Spinal cord (tissue), 9 donors: ENCODE measurements at regions not wholly inside any gene's neighbourhood (a gene's known extent, or its start where the extent isn't known, plus 50 kb on each side); places are given as distances from the start of the nearest gene placed in this dataset.
"Not testable (repeated sequence)": the region's sequence is repeated elsewhere in the genome, so short reads cannot be mapped to it uniquely, and the experiment has no call there.

Source experiments
- DNase-seq, 6 donors: peaks; one replicate each; pipeline versions ENCODE4 v3.0.0 to v3.0.0-alpha.2; 2013 to 2015; ENCODE audit warnings: low spot score in 6 of 6, low read depth in 4 of 6
- H3K27ac ChIP-seq: one replicate; pipeline ENCODE4 v1.5.1; 2013; ENCODE audit warnings: low read depth, low read length, control low read depth
- H3K27me3 ChIP-seq: one replicate; pipeline ENCODE4 v1.6.1; 2013; ENCODE audit warnings: low read length; ENCODE audit not compliant: control insufficient read depth, insufficient read depth
- H3K36me3 ChIP-seq: one replicate; pipeline ENCODE4 v1.6.1; 2013; ENCODE audit warnings: low read length; ENCODE audit not compliant: control insufficient read depth, insufficient read depth
- H3K4me1 ChIP-seq: one replicate; pipeline ENCODE4 v1.6.1; 2013; ENCODE audit warnings: low read length; ENCODE audit not compliant: control insufficient read depth, insufficient read depth
- H3K4me3 ChIP-seq: one replicate; pipeline ENCODE4 v1.5.1; 2013; ENCODE audit warnings: low read depth, low read length, control low read depth
- H3K9me3 ChIP-seq: one replicate; pipeline ENCODE4 v1.6.1; 2013; ENCODE audit warnings: low read length; ENCODE audit not compliant: control insufficient read depth, insufficient read depth
- WGBS: methylation state at CpG from one replicate; pipeline ENCODE4 v1.1.5; 2013; ENCODE audit warnings: missing lambda C conversion rate; ENCODE audit not compliant: insufficient coverage; 5-methylcytosine and 5-hydroxymethylcytosine counted together
- donor health status: healthy.

DNA sequence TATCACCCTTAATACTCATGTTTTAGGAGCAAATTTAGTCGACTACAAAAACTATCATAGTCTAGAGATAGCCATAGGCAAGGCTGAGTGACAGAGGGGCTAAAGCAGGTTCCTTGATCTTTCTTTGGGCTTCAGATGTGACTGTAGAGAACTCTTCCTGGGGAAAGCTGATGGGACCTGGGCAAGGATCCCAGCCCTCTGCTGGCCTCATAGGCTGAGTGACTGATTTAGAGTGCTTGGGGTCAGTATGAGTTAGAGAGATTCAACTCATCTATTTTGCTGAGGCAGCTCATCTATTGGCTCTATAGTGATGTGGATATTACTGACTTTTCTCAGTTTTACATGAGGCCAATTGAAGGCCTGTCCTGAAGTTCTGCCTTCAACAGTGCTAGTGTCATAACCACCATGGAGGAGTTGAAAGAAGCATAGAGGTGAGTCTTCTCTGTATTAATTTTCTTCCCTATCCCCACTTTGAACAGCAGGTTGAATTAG, 81.6 kb downstream of the SAMD9 start:
- H3K4me1 ChIP-seq = peaks cover 6% of the 10 kb centered on the region
- H3K27ac ChIP-seq = no peak overlapping the region
- no peaks in the 10 kb centered on the region for H3K36me3 ChIP-seq
- no peak overlapping the region for H3K4me3 ChIP-seq
- H3K9me3 ChIP-seq = peaks cover 3% of the 10 kb centered on the region
- no peaks in the 10 kb centered on the region for H3K27me3 ChIP-seq
- WGBS = no CpG with 5 or more reads among the region's 1 CpG
- DNase-seq = no peak

DNA sequence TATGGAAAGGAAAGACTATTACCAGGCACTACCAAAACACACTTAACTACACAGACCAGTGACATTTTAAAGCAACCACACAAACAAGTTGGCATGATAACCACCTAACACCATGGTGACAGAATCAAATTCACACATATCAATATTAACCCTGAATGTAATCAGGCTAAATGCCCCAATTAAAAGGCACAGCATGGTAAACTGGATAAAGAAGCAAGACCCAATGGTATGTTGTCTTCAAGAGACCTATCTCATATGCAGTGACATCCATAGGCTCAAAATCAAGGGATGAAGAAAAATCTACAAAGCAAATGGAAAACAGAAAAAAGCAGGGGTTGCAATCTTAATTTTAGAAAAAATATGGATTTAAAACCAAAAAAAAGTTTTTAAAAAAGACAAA, 86.0 kb downstream of the SAMD9 start:
- H3K4me1 ChIP-seq = no peaks in the 10 kb centered on the region
- H3K4me3 ChIP-seq = no peak overlapping the region
- peaks cover 3% of the 10 kb centered on the region for H3K9me3 ChIP-seq
- no peak for DNase-seq
- H3K27me3 ChIP-seq = no peaks in the 10 kb centered on the region
- no peak overlapping the region for H3K27ac ChIP-seq
- no peaks in the 10 kb centered on the region for H3K36me3 ChIP-seq

DNA sequence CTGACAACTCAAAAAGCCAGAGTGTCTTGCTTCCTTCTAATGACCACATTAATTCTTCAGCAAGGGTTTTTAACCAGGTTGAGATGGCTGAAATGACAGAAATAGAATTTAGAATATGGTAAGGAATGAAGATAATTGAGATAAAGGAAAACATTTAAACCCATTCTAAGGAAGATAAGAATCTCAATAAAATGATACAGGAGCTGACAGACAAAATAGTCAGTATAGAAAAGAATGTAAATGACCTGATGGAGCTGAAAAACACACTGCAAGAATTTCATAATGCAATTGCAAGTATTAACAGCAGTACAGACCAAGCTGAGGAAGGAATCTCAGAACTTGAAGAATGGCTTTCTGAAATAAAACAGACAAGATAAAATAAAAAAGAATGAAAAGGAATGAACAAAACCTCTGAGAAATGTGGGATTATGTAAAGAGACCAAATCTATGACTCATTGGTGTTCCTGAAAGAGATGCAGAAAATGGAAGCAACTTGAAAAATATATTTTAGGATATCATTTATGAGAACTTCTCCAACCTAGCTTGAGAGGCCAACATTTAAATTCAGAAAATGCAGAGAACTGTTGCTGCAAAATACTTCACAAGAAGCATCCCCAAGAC, 87.1 kb downstream of the SAMD9 start:
- Histone ChIP-seq H3K4me3 (no peak overlapping the region), H3K36me3 (no peaks in the 10 kb centered on the region), H3K9me3 (peaks cover 3% of the 10 kb centered on the region), H3K27ac (no peak overlapping the region), H3K4me1 (no peaks in the 10 kb centered on the region), H3K27me3 (no peaks in the 10 kb centered on the region)
- DNase-seq = no peak

DNA sequence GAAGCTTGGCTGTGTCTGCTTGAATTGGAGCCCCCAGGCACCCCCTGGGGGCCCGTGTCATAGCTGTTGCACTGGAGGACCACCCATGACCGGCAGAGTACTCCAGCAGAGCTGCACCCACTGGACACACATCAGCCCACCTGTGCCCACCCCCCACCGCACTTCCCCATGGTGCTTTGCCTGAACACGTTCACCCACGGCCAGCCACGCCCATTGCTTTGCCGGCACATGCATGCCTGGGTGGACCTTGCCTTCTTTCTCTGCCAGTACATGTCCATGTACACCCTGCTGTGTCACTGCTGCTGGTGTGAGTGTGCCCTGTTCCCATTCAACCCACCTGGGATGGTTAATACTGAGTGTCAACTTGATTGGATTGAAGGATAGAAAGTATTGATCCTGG, 88.7 kb downstream of the SAMD9 start:
- no peak overlapping the region for H3K27ac ChIP-seq
- H3K4me1 ChIP-seq = no peaks in the 10 kb centered on the region
- no peaks in the 10 kb centered on the region for H3K36me3 ChIP-seq
- peaks cover 3% of the 10 kb centered on the region for H3K9me3 ChIP-seq
- H3K4me3 ChIP-seq = no peak overlapping the region
- 78% methylated on average over 7 of the region's 7 CpGs for WGBS
- H3K27me3 ChIP-seq = no peaks in the 10 kb centered on the region
- DNase-seq = no peak

DNA sequence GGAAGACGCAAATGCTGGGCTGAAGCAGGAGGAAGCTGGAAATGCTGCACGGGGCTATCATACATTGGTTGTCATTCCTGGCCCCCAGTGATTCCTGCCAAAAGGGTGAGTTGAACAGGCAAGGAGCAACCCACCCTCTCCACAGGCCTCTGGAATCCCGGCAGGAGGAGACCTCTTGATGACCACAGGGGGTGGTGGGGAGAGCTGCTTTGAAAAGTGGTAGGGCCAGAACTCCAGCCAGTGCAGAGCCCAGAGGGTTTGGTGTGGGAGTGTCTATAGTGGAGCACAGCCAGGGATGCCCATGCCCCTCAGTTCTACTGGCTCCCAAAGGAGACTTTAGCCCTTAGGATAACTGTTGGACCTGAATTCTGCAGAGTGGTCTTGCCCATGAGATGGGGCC, 89.2 kb downstream of the SAMD9 start:
- H3K9me3 ChIP-seq = peaks cover 3% of the 10 kb centered on the region
- H3K27me3 ChIP-seq = no peaks in the 10 kb centered on the region
- H3K4me3 ChIP-seq = no peak overlapping the region
- H3K4me1 ChIP-seq = no peaks in the 10 kb centered on the region
- DNase-seq = no peak
- no peak overlapping the region for H3K27ac ChIP-seq
- no peaks in the 10 kb centered on the region for H3K36me3 ChIP-seq
- WGBS = 94% methylated on average over 2 of the region's 3 CpGs

DNA sequence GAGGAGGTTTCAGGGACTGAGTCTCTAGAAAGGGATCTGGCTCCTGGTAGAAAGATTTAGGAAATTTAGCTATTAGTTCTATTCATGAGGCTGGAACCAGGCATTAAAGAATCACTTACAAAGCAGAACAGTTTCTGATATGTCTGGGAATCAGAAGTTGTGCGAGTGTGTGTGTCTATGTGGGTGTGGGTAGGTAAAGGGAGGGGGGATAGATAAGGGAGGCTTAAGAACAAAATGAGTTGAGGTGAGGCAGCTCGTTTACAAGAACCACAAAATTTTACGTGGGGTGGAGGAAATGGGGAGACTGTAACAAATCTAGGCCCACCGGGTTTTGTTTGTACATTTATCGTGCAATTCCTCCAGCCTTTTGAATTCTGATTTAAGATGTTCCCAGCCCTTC, 90.7 kb downstream of the SAMD9 start:
- no peak overlapping the region for H3K4me3 ChIP-seq
- H3K9me3 ChIP-seq = peaks cover 3% of the 10 kb centered on the region
- no peak for DNase-seq
- no peaks in the 10 kb centered on the region for H3K36me3 ChIP-seq
- no peaks in the 10 kb centered on the region for H3K27me3 ChIP-seq
- no peak overlapping the region for H3K27ac ChIP-seq
- no peaks in the 10 kb centered on the region for H3K4me1 ChIP-seq
- 97% methylated on average over 3 of the region's 5 CpGs for WGBS

DNA sequence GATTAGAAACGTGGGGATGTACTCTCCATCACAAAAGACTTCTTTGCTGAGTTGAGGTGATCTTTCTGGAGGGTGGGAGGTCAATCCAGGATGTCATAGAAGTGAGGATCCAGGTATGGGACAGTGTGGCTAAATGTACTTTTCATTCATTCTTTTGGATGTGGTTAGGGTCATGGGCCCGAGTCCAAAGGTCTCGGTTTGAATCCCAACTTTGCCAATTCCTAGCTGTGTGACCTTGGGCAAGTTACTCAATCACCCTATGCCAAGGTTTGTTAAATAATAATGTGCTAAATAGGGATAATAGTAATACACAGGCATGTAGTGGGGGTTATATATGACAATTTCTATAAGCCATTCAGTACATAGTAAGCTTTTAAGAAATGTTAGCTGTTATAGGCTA, 91.4 kb downstream of the SAMD9 start:
- Histone ChIP-seq H3K36me3 (no peaks in the 10 kb centered on the region), H3K9me3 (no peaks in the 10 kb centered on the region), H3K27me3 (no peaks in the 10 kb centered on the region), H3K4me3 (no peak overlapping the region), H3K4me1 (no peaks in the 10 kb centered on the region), H3K27ac (no peak overlapping the region)
- DNase-seq = no peak
- WGBS = no CpG with 5 or more reads among the region's 3 CpGs

DNA sequence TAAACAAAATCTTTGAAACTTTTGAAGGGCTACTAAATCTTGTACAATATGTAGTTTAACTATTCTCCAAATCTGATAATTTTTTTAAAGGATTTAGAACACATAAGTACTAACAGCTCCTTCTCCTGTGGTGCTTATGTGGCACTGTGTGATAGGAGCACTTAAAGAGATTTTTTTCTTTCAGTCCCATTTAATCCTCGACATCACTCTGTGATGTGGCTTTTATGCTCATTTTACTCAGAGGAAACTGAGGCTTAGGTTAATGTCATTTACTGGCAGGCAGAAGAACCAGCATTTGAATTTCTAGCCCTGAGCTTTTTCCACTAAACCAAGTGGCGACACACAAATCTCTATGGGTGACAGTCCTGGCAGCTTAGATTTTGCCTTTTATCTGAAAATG, 92.4 kb downstream of the SAMD9 start:
- Histone ChIP-seq H3K27ac (no peak overlapping the region), H3K4me1 (no peaks in the 10 kb centered on the region), H3K27me3 (no peaks in the 10 kb centered on the region), H3K36me3 (no peaks in the 10 kb centered on the region), H3K4me3 (no peak overlapping the region), H3K9me3 (no peaks in the 10 kb centered on the region)
- DNase-seq = no peak
- no CpG with 5 or more reads among the region's 2 CpGs for WGBS

DNA sequence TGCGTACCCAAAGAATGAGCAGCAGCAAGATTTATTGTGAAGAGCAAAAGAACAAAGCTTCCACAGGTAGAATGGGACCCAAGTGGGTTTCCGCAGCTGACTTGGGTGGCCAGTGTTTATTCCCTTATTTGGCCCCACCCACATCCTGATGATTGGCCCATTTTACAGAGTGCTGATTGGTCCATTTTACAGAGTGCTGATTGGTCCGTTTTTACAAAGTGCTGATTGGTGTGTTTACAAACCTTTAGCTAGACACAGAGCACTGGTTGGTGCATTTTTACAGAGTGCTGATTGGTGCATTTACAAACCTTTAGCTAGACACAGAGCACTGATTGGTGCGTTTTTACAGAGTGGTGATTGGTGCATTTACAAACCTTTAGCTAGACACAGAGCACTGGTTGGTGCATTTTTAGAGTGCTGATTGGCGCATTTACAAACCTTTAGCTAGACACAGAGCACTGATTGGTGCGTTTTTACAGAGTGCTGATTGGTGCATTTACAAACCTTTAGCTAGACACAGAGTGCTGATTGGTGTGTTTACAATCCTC, 94.8 kb downstream of the SAMD9 start:
- not testable (repeated sequence) for H3K36me3 ChIP-seq, H3K4me1 ChIP-seq, H3K4me3 ChIP-seq, H3K27ac ChIP-seq, DNase-seq, H3K27me3 ChIP-seq, H3K9me3 ChIP-seq
- 96% methylated on average over 3 of the region's 6 CpGs for WGBS

DNA sequence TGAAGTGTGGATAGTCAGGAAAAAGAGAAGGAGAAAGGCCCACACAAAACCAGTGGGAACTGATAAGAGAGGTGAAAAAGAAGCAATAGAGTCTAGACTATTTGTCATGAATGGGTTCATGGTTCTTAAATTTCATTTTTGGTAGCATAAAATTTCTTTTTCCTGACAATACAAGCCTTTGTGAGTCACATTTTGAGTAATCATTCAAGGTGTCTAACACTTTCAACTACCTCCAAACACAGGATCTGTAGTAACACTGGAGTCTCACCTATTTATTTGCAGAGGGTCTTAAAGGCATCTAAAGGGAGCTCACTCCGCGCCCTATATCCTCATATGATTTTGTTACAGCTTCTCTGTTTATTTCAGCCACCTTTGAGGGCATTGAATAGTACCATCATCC, 96.0 kb downstream of the SAMD9 start:
- Histone ChIP-seq H3K9me3 (no peaks in the 10 kb centered on the region), H3K4me3 (no peak overlapping the region), H3K27me3 (no peaks in the 10 kb centered on the region), H3K27ac (no peak overlapping the region), H3K4me1 (no peaks in the 10 kb centered on the region), H3K36me3 (no peaks in the 10 kb centered on the region)
- DNase-seq = no peak
- 100% methylated on average over 2 of the region's 2 CpGs for WGBS
